ENCODE measurements at regions not wholly inside any gene's neighbourhood (a gene's known extent, or its start where the extent isn't known, plus 50 kb on each side); places are given as distances from the start of the nearest gene placed in this dataset.

DNA sequence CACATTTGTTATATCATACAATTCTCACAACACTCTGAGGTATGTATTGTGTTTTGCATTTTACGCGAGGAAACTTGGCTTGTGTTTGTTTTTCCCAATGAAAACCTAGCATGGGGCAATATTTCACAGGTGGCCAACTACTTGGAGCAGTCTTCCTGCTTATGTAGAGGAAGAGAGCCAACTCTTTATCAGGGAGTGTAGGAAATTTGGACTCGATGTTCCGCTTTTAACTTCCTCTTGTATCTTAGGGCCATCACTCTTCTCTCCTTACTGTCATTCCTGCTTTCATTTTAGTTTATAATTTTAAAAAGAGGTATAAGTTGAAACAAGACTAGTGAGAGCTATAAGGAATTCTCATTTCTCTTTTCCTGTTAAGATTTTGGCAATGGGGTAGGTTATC is 107.7 kb upstream of the RPS6KA3 start:
- Mint-ChIP-seq H3K4me3 (ENCODE audit: unreplicated experiment) (no peak overlapping the region), H3K36me3 (ENCODE audit: insufficient read depth, unreplicated experiment) (no peaks in the 10 kb centered on the region), H3K27me3 (ENCODE audit: insufficient read depth, unreplicated experiment) (no peaks in the 10 kb centered on the region), H3K4me1 (ENCODE audit: low read depth, unreplicated experiment) (peaks cover 13% of the 10 kb centered on the region), H3K9me3 (ENCODE audit: unreplicated experiment) (no peaks in the 10 kb centered on the region), H3K27ac (ENCODE audit: unreplicated experiment) (no peak overlapping the region)
- TF ChIP-seq, protein P1, sequence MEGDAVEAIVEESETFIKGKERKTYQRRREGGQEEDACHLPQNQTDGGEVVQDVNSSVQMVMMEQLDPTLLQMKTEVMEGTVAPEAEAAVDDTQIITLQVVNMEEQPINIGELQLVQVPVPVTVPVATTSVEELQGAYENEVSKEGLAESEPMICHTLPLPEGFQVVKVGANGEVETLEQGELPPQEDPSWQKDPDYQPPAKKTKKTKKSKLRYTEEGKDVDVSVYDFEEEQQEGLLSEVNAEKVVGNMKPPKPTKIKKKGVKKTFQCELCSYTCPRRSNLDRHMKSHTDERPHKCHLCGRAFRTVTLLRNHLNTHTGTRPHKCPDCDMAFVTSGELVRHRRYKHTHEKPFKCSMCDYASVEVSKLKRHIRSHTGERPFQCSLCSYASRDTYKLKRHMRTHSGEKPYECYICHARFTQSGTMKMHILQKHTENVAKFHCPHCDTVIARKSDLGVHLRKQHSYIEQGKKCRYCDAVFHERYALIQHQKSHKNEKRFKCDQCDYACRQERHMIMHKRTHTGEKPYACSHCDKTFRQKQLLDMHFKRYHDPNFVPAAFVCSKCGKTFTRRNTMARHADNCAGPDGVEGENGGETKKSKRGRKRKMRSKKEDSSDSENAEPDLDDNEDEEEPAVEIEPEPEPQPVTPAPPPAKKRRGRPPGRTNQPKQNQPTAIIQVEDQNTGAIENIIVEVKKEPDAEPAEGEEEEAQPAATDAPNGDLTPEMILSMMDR (IDR thresholded peaks at IDR 0.05; ENCODE audit: insufficient read depth in 1 of 2, low read depth in 1 of 2, low read length in 1 of 2, severe bottlenecking in 1 of 2, unreplicated experiment in 1 of 2): no peak
- CTCF ChIA-PET: no interaction called here
- Histone ChIP-seq H3K36me3 (ENCODE audit: control insufficient read depth, insufficient read depth, low read length) (no peaks in the 10 kb centered on the region), H3K9me3 (no peaks in the 10 kb centered on the region), H3K4me1 (peaks cover 33% of the 10 kb centered on the region), H3K27me3 (replicated peaks; ENCODE audit: control insufficient read depth, insufficient read depth, low read length) (no peaks in the 10 kb centered on the region), H3K4me3 (ENCODE audit: low read depth, low read length) (no peak overlapping the region)
- POLR2A ChIA-PET: no interaction called here
- intact Hi-C loops (cut with micrococcal nuclease; ENCODE audit: unreplicated experiment): no loop called here
- no TSS peak for BruUV-seq (replicated peaks)
- no peak for DNase-seq

DNA sequence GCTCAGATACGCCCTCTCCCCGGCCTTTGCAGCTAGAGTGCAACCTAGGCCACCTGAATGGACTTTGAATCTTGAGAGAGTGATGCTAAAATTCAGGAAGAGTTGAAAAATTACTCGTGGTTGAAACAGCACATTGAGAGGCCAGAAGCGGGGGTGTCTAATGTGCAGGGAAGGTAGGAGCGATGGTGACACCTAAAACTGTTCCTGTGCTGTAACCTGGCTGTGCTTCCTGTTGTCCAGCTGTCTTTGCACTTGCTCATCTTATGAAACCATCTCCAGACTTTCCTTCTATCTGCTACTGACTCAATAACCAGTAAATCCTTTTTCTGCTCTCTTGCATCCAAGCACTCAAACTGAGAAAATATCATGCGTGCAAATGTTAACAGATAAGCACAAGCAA is 106.4 kb upstream of the RPS6KA3 start:
- peaks cover 11% of the 10 kb centered on the region for H3K4me1 Mint-ChIP-seq (ENCODE audit: low read depth, unreplicated experiment)
- TF ChIP-seq, protein P1 (IDR thresholded peaks at IDR 0.05; ENCODE audit: insufficient read depth in 1 of 2, low read depth in 1 of 2, low read length in 1 of 2, severe bottlenecking in 1 of 2, unreplicated experiment in 1 of 2): no peak
- ChIA-PET CTCF (no interaction called here), POLR2A (no interaction called here)
- Histone ChIP-seq H3K9me3 (no peaks in the 10 kb centered on the region), H3K4me3 (ENCODE audit: low read depth, low read length) (no peak overlapping the region), H3K36me3 (ENCODE audit: control insufficient read depth, insufficient read depth, low read length) (no peaks in the 10 kb centered on the region), H3K4me1 (peaks cover 28% of the 10 kb centered on the region), H3K27me3 (replicated peaks; ENCODE audit: control insufficient read depth, insufficient read depth, low read length) (no peaks in the 10 kb centered on the region)
- H3K4me3 Mint-ChIP-seq (ENCODE audit: unreplicated experiment): no peak overlapping the region
- no peaks in the 10 kb centered on the region for H3K36me3 Mint-ChIP-seq (ENCODE audit: insufficient read depth, unreplicated experiment)
- intact Hi-C loops (cut with micrococcal nuclease; ENCODE audit: unreplicated experiment): no loop called here
- H3K27me3 Mint-ChIP-seq (ENCODE audit: insufficient read depth, unreplicated experiment): no peaks in the 10 kb centered on the region
- no peaks in the 10 kb centered on the region for H3K9me3 Mint-ChIP-seq (ENCODE audit: unreplicated experiment)
- no peak overlapping the region for H3K27ac Mint-ChIP-seq (ENCODE audit: unreplicated experiment)
- no peak for DNase-seq
- no TSS peak for BruUV-seq (replicated peaks)

DNA sequence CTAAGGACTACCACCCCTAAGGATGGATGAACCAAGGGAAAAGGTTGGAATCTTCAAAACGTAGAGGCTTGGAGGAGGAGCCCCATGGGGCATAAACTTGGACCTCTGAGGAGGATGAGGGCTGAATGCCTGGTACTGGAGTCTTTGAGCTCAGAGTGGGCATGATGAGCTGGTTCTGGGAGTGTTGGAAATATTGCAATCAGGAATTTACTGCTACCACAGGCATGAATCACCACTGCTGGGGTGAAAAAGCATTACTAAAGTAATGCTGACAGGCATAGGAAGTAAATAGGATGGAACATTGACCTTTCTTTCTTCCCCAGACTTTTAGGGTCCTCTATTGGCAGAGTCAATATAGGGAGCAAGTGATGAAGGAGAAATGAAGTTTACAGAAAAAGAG is 105.8 kb upstream of the RPS6KA3 start:
- H3K27ac Mint-ChIP-seq (ENCODE audit: unreplicated experiment): no peak overlapping the region
- H3K4me1 Mint-ChIP-seq (ENCODE audit: low read depth, unreplicated experiment): peaks cover 11% of the 10 kb centered on the region
- Histone ChIP-seq H3K27me3 (replicated peaks; ENCODE audit: control insufficient read depth, insufficient read depth, low read length) (no peaks in the 10 kb centered on the region), H3K4me1 (peaks cover 24% of the 10 kb centered on the region), H3K9me3 (no peaks in the 10 kb centered on the region), H3K4me3 (ENCODE audit: low read depth, low read length) (no peak overlapping the region), H3K36me3 (ENCODE audit: control insufficient read depth, insufficient read depth, low read length) (no peaks in the 10 kb centered on the region)
- POLR2A ChIA-PET: no interaction called here
- no peak overlapping the region for H3K4me3 Mint-ChIP-seq (ENCODE audit: unreplicated experiment)
- CTCF ChIA-PET: no interaction called here
- no peaks in the 10 kb centered on the region for H3K9me3 Mint-ChIP-seq (ENCODE audit: unreplicated experiment)
- TF ChIP-seq, protein P1 (IDR thresholded peaks at IDR 0.05; ENCODE audit: insufficient read depth in 1 of 2, low read depth in 1 of 2, low read length in 1 of 2, severe bottlenecking in 1 of 2, unreplicated experiment in 1 of 2): no peak
- H3K27me3 Mint-ChIP-seq (ENCODE audit: insufficient read depth, unreplicated experiment): no peaks in the 10 kb centered on the region
- no TSS peak for BruUV-seq (replicated peaks)
- DNase-seq: no peak
- intact Hi-C loops (cut with micrococcal nuclease; ENCODE audit: unreplicated experiment): no loop called here
- no peaks in the 10 kb centered on the region for H3K36me3 Mint-ChIP-seq (ENCODE audit: insufficient read depth, unreplicated experiment)
